Heart right ventricle (tissue), 16 donors: ENCODE measurements at regions not wholly inside any gene's neighbourhood (a gene's known extent, or its start where the extent isn't known, plus 50 kb on each side); places are given as distances from the start of the nearest gene placed in this dataset.

Experiments used
- ATAC-seq, 8 donors: fragments of 200-7000 bp; cut with Tn5 transposase; one replicate each; pipeline ENCODE4 v1.9.1; 2020; ENCODE audit warnings: mild to moderate bottlenecking in 8 of 8, moderate library complexity in 8 of 8, moderate number of reproducible peaks in 1 of 8
- DNase-seq, 2 donors: peaks; one replicate each; pipeline ENCODE4 v3.0.0-alpha.2; 2020
- H3K27ac ChIP-seq, 10 donors: fragments of 200-600 bp; sonication (generic) in 2 of 10; one replicate each; pipeline versions ENCODE4 v1.5.0 to v1.8.0; 2020 to 2022; ENCODE audit warnings: mild to moderate bottlenecking in 3 of 10
- H3K27me3 ChIP-seq, 7 donors: fragments of 200-600 bp; one replicate each; pipeline ENCODE4 v1.8.0; 2021 to 2022; ENCODE audit warnings: mild to moderate bottlenecking in 2 of 7
- H3K36me3 ChIP-seq, 9 donors: fragments of 200-600 bp; sonication (generic) in 1 of 9; one replicate each; pipeline versions ENCODE4 v1.5.0 to v1.8.0; 2020 to 2022; ENCODE audit warnings: mild to moderate bottlenecking in 2 of 9
- H3K4me1 ChIP-seq, 9 donors: fragments of 200-600 bp; sonication (generic) in 1 of 9; one replicate each; pipeline versions ENCODE4 v1.5.0 to v1.8.0; 2020 to 2022; ENCODE audit warnings: mild to moderate bottlenecking in 4 of 9
- H3K4me3 ChIP-seq, 10 donors: fragments of 200-600 bp; sonication (generic) in 2 of 10; one replicate each; pipeline versions ENCODE4 v1.5.0 to v1.8.0; 2020 to 2022; ENCODE audit warnings: mild to moderate bottlenecking in 7 of 10, moderate library complexity in 2 of 10
- H3K9me3 ChIP-seq, 11 donors: fragments of 200-600 bp in 10 of 11; sonication (generic) in 2 of 11; one replicate each; pipeline versions ENCODE4 v1.5.0 to v1.8.0; 2013 to 2022; ENCODE audit warnings: mild to moderate bottlenecking in 2 of 11, control low read depth in 1 of 11, moderate library complexity in 1 of 11
- CTCF ChIP-seq, 9 donors: fragments of 200-600 bp; sonication (generic) in 2 of 9; IDR thresholded peaks; one replicate each; pipeline versions ENCODE4 v1.5.0 to v1.8.0; 2021 to 2022; ENCODE audit warnings: antibody characterized with exemption in 9 of 9, mild to moderate bottlenecking in 5 of 9, moderate library complexity in 1 of 9
- WGBS, 2 donors: extraction: QIAGEN DNeasy Blood & Tissue Kit; methylation state at CpG; one replicate each; pipeline ENCODE4 v1.1.7; 2013; ENCODE audit warnings: inconsistent platforms in 1 of 2; 5-methylcytosine and 5-hydroxymethylcytosine counted together
- intact Hi-C, 10 donors: fragments of 100-400 bp; cut with DNase I; formaldehyde crosslinking; loops; one replicate each; pipeline versions ENCODE4 v1.11.1 to v1.14.2; 2022
- donor health status: Arrhythmogenic right ventricular cardiomyopathy.
- donor health status: ischemic (EF 13 %, LVEDD 7.1; RV severe dilation, severe dysfunction).
- donor health status: healthy with polysubstance abuse.
- donor health status: DM: no; HTN: yes; CAD: no.
- donor health status: DM: no; HTN: no; CAD: no.
- donor health status: ischemic (EF 25% LVEDD 6.9; RV normal size, moderate dysfunction).
- donor health status: ischemic (EF 25% LVEDD 5.7; RV mildly dilated, moderate dysfunction).
- donor health status: healthy.
- donor health status: DM: yes; HTN: yes; CAD: no.
- donor health status: Ischemic cardiomyopathy.
- donor health status: ischemic (EF 35%, LVEDD 5.7; RV mildly dilated, moderate dysfunction).
- donor health status: nonischemic (EF 11% LVEDD 7.7; RV severe dilation, severe dysfunction).
- donor health status: DM: yes; HTN: yes; CAD: no.
- donor health status: PGD.
- donor health status: ischemic (EF 29% LVEDD 5.4; RV normal size, mild dysfunction).
- donor health status: nonischemic (EF 23%, LVEDD 6.1; RV moderate dilation, normal function).

GRCh38 chr9:106052166-106052565, 357.8 kb downstream of the TMEM38B start:
- ATAC-seq (no peak), DNase-seq (no peak)
- no peak overlapping the region for H3K27ac ChIP-seq
- peaks cover 0 to 19% (median 5%) of the 10 kb centered on the region in 11 donors for H3K9me3 ChIP-seq
- no peak overlapping the region for H3K4me3 ChIP-seq
- H3K36me3 ChIP-seq, result no peaks in the 10 kb centered on the region
- intact Hi-C loops, result no loop called here
- TF ChIP-seq CTCF (IDR thresholded peaks at IDR 0.05), result no peak
- no peaks in the 10 kb centered on the region for H3K4me1 ChIP-seq
- no peaks in the 10 kb centered on the region for H3K27me3 ChIP-seq
- 82 to 86% methylated on average over 2 of the region's 2 CpGs for WGBS, 2 donors

GRCh38 chr9:106052735-106053134, 358.4 kb downstream of the TMEM38B start:
- 73 to 76% methylated on average over 2 of the region's 2 CpGs for WGBS, 2 donors
- intact Hi-C loops, result no loop called here
- Histone ChIP-seq H3K27me3 (no peaks in the 10 kb centered on the region), H3K9me3 (peaks cover 0 to 13% (median 0%) of the 10 kb centered on the region in 11 donors), H3K36me3 (no peaks in the 10 kb centered on the region), H3K4me1 (no peaks in the 10 kb centered on the region), H3K27ac (no peak overlapping the region), H3K4me3 (no peak overlapping the region)
- DNase-seq (no peak), ATAC-seq (no peak)
- TF ChIP-seq CTCF (IDR thresholded peaks at IDR 0.05), result no peak

- Histone ChIP-seq H3K9me3 (peaks cover 0 to 5% (median 0%) of the 10 kb centered on the region in 11 donors), H3K36me3 (no peaks in the 10 kb centered on the region), H3K27me3 (no peaks in the 10 kb centered on the region), H3K4me3 (no peak overlapping the region), H3K4me1 (no peaks in the 10 kb centered on the region), H3K27ac (no peak overlapping the region)
- no peak for TF ChIP-seq CTCF (IDR thresholded peaks at IDR 0.05)
- no peak for DNase-seq
- intact Hi-C loops, result no loop called here
- ATAC-seq, result no peak
Measured at GRCh38 chr9:106056328-106056727, 362.0 kb downstream of the TMEM38B start.

- Histone ChIP-seq H3K9me3 (peaks cover 0 to 5% (median 0%) of the 10 kb centered on the region in 11 donors), H3K27ac (no peak overlapping the region), H3K36me3 (no peaks in the 10 kb centered on the region), H3K4me1 (no peaks in the 10 kb centered on the region), H3K27me3 (no peaks in the 10 kb centered on the region), H3K4me3 (no peak overlapping the region)
- TF ChIP-seq CTCF (IDR thresholded peaks at IDR 0.05), result no peak
- intact Hi-C loops, result no loop called here
- WGBS, 2 donors, result 92 to 94% methylated on average over 8 of the region's 8 CpGs
- no peak for DNase-seq
- ATAC-seq, result no peak
Measured at GRCh38 chr9:106058460-106058859, 364.1 kb downstream of the TMEM38B start.
